GM12875 (cell line): ENCODE measurements at regions not wholly inside any gene's neighbourhood (a gene's known extent, or its start where the extent isn't known, plus 50 kb on each side); places are given as distances from the start of the nearest gene placed in this dataset.
"Not testable (repeated sequence)": the region's sequence is repeated elsewhere in the genome, so short reads cannot be mapped to it uniquely, and the experiment has no call there.

Experiments used
- H3K4me3 ChIP-seq: one replicate; pipeline ENCODE4 v1.5.1; 2011; ENCODE audit warnings: low read depth, low read length, control low read depth
- CTCF ChIP-seq: IDR thresholded peaks from 2 replicates; pipeline ENCODE4 v1.5.1; 2011; ENCODE audit warnings: low read depth, mild to moderate bottlenecking, control low read depth, inconsistent platforms, low read length, moderate library complexity, borderline replicate concordance; ENCODE audit not compliant: insufficient read depth

GRCh38 chr5:91306497-91306896 is 76.6 kb downstream of the ARRDC3 start:
- no peak overlapping the region for H3K4me3 ChIP-seq
- TF ChIP-seq CTCF = no peak

GRCh38 chr5:91305640-91306039 is 77.5 kb downstream of the ARRDC3 start:
- H3K4me3 ChIP-seq = no peak overlapping the region
- TF ChIP-seq CTCF = no peak

GRCh38 chr5:91304015-91304414 is 79.1 kb downstream of the ARRDC3 start:
- not testable (repeated sequence) for H3K4me3 ChIP-seq

GRCh38 chr5:91302958-91303357 is 80.2 kb downstream of the ARRDC3 start:
- TF ChIP-seq CTCF = no peak

GRCh38 chr5:91302305-91302704 is 80.8 kb downstream of the ARRDC3 start:
- no peak overlapping the region for H3K4me3 ChIP-seq
- TF ChIP-seq CTCF = no peak

More at GRCh38 chr5:91302958-91303357, 80.2 kb downstream of the ARRDC3 start:
- H3K4me3 ChIP-seq = no peak overlapping the region

- TF ChIP-seq CTCF = no peak
- H3K4me3 ChIP-seq = no peak overlapping the region
These were observed 81.8 kb downstream of the ARRDC3 start for GRCh38 chr5:91301106-91301846.

GRCh38 chr5:91297994-91298393 is 85.1 kb downstream of the ARRDC3 start:
- TF ChIP-seq CTCF = no peak
- no peak overlapping the region for H3K4me3 ChIP-seq

GRCh38 chr5:91296674-91297143 is 86.4 kb downstream of the ARRDC3 start:
- no peak overlapping the region for H3K4me3 ChIP-seq

GRCh38 chr5:91296102-91296501 is 87.0 kb downstream of the ARRDC3 start:
- not testable (repeated sequence) for H3K4me3 ChIP-seq

More at GRCh38 chr5:91296674-91297143, 86.4 kb downstream of the ARRDC3 start:
- TF ChIP-seq CTCF = no peak
